ENCODE measurements at regions not wholly inside any gene's neighbourhood (a gene's known extent, or its start where the extent isn't known, plus 50 kb on each side); places are given as distances from the start of the nearest gene placed in this dataset.

GRCh38 chr5:82850393-82850792, 226.8 kb downstream of the TMEM167A start:
- no peak for DNase-seq (ENCODE audit: low spot score)

- no peak for DNase-seq (ENCODE audit: low spot score)
Measured at GRCh38 chr5:82849885-82850284, 227.3 kb downstream of the TMEM167A start.

DNA sequence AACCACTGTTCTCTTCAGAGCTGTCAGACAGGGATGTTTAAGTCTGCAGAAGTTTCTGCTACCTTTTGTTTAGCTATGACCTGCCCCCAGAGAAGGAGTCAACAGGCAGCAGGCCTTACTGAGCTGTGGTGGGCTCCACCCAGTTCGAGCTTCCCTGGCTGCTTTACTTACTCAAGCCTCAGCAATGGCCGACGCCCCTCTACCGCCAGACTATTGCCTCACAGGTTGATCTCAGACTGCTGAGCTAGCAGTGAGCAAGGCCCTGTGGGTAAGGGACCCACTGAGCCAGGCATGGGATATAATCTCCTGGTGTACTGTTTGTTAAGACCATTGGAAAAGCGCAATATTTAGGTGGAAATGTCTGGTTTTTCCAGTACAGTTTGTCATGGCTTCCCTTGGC, 229.6 kb downstream of the TMEM167A start:
- DNase-seq (ENCODE audit: low spot score), result no peak

DNA sequence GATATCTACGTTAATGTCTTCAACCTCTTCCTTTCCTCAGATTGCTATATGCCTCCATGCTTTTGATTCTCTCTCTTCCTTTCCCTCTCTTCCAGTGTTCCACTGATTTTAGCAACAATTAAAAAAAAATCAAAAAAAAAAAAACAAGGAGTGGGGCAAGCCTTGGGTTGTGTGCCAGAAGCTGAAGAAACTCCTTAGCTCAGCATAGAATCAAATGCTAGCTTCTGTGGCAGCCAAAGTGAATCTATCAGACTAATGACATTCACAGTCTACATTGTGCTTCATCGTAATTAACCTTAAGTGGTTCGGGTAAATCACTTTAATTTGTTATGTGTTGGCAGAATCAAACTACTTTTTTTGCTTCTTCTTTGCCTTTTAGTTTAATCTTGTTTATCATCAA, 237.3 kb downstream of the TMEM167A start:
- DNase-seq (ENCODE audit: low spot score), result no peak

DNA sequence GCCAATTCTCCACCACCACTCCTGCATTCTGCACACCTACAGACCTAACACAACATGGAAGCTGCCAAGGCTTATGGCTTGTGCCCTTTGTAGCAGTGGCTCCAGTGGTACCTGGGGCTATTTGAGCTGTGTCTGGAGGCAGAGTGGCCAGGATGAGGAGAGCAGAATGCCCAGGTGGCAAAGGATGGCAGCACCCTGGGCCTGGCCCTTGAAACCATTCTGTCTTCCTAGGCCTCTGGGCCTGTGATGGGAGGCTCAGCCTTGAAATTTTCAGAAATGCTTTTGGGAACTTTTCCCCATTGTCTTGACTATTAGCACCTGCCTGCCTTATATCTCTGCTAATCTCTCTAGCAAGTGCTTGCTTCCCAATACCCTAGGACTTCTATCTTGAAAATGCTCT, 241.7 kb downstream of the TMEM167A start:
- no peak for DNase-seq (ENCODE audit: low spot score)

GRCh38 chr5:82834151-82834550, 243.0 kb downstream of the TMEM167A start:
- DNase-seq (ENCODE audit: low spot score), result no peak

GRCh38 chr5:82833277-82833676, 243.9 kb downstream of the TMEM167A start:
- no peak for DNase-seq (ENCODE audit: low spot score)

- DNase-seq (ENCODE audit: low spot score), result no peak
Measured at GRCh38 chr5:82832445-82832844, 244.7 kb downstream of the TMEM167A start.

DNA sequence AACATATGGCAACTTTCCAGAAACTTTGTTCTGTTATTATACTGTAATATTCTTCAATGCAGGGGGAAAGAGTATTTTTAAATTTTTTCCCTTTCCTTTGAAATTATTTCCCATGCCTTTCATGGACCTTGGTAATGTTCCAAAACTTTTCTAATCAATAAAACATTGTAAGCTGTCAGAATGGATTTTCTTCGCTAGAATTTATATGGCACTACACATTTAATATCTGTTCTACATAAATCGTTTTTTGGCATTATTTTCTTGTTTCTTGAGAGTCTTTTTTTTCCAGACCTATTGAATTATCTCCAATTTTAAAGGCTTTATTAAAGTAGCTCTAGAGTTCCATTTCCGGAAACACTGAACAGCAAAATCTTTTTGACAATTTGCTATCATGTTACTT, 249.0 kb downstream of the TMEM167A start:
- DNase-seq (ENCODE audit: low spot score), result no peak

- DNase-seq (ENCODE audit: low spot score), result no peak
Measured at GRCh38 chr5:82827651-82828050, 249.5 kb downstream of the TMEM167A start.

DNA sequence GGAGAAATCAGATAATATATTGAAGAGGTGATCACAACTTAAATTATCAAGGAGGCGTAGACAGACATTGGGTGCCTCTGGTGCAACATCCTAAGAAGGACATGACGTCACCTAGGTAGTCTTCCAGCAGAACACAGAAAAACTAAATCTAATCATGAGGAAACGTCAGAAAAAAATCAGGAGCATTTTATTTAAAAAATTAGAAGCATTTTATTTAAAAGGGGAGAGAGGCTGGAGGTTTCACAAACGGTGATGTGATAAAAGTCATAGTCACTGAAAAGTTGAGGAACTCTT, 254.6 kb downstream of the TMEM167A start:
- no peak for DNase-seq (ENCODE audit: low spot score)

DNA sequence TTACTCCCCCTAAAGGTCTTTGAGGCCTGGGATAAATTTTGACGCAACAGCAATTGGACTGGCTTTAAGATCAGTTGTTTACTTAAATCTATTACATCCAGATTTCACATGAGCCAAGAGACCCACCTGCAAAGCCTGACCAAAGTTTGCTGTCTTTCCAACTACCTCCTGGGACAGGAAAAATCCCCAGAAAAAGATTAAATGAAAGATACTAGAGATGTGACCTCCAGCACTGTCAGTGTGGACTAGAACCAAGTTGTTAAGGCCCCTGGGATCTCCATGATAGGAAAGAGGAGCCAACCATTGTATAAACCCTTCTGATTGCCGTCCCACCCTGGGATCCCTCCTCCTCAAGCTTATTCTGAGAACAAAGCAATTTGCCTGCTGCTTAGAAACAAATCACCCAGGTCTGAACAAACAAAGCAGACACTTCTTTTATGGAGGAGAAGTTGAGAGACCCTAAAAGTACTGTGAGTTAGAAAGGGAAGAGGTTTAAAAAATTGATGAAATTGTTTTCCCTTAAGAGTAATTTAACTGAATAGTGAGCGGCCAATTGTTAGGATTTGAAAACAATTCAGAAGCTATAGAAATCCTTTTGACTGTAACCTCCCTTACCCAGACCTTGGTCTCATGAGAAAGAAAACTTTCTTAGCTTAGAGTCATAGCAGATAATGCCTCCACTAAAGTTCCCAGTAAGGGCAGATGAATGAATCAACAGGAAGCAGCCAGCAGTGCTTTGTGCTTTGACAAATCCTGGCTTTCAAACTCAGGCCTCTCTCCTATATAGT, 255.2 kb downstream of the TMEM167A start:
- DNase-seq (ENCODE audit: low spot score), result no peak

- no peak for DNase-seq (ENCODE audit: low spot score)
Measured at GRCh38 chr5:82820961-82821845, 256.0 kb downstream of the TMEM167A start.

DNA sequence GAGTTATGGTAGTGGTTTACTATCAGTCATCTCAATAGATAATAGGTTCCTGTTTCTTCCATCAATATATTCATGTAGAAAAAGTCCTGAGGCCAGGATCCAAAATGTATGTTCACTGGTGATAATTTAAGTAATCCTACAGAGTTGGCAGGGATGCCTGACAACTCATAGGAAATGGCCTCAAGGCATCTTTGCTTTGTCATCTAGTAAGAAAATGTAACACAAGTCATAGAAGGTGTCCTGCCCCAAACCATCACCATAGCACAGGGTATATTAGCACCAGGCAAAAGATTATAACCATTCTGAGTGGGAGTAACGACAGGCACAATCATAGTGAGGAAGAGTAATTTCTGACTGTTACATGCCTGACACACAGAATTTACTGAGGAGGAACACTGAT, 257.0 kb downstream of the TMEM167A start:
- no peak for DNase-seq (ENCODE audit: low spot score)

DNA sequence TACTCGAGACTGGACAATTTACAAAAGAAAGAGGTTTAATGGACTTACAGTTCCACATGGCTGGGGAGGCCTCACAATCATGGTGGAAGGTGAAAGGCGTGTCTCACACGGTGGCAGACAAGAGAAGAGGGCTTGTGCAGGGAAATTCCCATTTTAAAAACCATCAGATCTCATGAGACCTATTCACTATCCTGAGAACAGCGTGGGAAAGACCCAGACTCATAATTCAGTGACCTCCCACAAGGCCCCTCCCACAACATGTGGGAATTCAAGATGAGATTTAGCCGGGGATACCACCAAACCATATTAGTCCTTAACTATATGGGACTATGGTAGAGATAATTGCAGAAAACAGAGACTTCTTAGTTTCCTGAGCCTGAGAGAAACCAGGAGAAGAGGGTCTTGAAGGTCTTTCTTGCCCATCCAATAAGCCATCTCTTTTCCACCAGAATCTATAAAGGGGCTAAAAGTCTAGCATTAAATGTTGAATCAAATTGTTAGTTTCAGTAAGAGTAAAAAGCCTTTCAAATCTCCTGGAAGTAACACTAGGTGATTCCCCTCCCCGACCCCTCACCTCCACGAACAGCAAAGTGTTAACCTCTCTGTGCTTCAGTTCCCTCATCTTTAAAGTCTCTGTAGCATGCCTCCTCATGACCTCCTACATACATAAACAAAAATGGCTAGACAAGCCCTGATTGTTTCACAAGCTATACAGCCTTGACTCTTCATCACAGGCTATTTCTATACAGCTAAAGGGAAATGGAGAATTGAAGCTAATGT, 259.1 kb downstream of the TMEM167A start:
- DNase-seq (ENCODE audit: low spot score), result no peak

GRCh38 chr5:82816926-82817325, 260.3 kb downstream of the TMEM167A start:
- DNase-seq (ENCODE audit: low spot score), result no peak

DNA sequence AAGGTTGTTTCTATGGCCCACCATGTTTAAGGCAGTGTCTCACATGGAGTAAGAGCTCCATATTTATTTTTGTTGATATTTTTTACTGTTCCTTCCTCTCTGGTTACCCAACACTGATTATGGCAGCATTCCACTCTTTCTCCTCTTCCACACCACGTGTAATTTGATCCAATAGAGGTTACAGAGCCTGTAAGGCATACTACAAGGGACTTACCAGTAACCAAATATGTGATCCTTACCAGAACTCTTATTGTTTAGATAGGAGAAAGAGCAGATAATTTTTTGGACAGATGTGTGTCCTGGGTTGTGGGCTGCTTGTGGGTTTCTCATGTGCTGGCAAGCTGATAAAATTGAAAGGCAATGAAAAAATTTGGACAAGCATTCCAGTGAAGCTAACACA, 261.3 kb downstream of the TMEM167A start:
- DNase-seq (ENCODE audit: low spot score), result no peak

DNA sequence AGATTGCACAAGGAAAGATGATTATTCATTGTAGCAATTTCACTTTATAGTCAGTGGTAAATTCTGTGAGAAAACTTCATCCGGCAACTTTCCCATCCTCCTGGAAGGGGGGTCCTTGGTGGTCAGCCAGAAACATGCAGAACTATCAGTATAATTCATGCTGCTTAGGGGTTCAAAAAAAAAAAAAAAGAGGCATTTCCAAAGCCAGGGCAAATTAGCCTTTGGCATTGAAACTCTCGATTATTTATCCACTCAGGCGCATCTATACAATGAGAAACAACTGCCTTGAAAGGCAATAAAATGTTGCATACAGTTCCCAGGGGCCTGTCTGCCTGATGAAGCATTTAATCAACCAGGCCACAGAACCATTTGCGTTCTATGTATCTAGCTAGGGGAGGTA, 263.3 kb downstream of the TMEM167A start:
- no peak for DNase-seq (ENCODE audit: low spot score)

- DNase-seq (ENCODE audit: low spot score), result no peak
Measured at GRCh38 chr5:82812575-82812974, 264.6 kb downstream of the TMEM167A start.

GRCh38 chr5:82811490-82811889, 265.7 kb downstream of the TMEM167A start:
- no peak for DNase-seq (ENCODE audit: low spot score)

DNA sequence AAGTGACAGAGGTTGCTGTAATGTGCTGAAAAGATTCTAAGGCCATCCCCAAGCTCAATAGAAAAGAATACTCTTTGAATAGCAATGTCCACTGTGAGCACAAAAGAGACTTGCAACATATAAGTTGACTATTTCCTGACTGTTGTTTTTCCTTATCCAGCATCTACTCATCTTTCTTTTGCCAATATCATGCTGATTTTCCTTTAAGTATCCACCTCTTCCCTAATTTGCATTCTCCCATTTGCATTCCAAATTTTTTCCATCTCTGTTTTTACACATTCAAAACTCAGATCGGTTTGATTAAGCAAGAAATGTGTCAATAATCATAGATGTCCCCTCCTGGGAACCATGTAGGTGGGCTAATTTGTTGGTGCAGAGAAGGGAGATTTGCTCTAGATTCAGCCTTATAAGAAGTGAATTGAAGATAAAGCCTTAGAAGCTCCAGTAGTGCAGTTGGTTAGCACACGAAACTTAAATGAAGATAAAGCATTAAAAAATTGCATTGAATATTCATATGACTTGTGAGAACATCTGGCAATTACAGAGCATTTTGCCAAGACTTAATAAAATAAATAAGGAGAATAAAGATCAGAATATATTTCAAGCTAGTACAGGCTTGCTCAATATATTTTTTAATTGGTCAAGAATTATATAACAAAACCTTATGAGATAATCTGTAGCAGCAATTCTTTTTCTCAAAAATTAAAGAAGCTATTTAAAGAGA, 267.6 kb downstream of the TMEM167A start:
- no peak for DNase-seq (ENCODE audit: low spot score)

- DNase-seq (ENCODE audit: low spot score), result no peak
Measured at GRCh38 chr5:82808960-82809359, 268.2 kb downstream of the TMEM167A start.

Measured in mucosa of gallbladder (tissue), 1 donor.